ENCODE measurements at regions not wholly inside any gene's neighbourhood (a gene's known extent, or its start where the extent isn't known, plus 50 kb on each side); places are given as distances from the start of the nearest gene placed in this dataset.

DNA sequence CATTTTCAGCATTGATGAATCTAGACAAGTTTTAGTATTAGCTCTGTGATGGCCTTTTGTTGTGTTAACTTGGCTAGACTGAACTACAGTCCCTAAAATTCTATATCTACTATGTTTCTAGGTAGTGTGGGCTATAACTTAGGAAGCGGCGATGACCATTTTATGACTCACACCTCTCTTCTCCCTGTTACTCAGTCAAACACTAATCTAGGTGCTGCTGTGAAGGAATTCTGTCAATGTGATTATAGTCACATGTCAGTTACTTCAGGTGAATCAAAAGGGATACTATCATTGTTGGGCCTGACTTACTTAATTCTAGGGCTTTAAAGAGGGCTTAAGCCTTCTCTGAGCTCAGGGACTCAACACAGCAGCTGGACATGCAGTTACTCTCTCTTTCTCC, 691.5 kb upstream of the MAP3K7 start:
- TF ChIP-seq, protein P1, sequence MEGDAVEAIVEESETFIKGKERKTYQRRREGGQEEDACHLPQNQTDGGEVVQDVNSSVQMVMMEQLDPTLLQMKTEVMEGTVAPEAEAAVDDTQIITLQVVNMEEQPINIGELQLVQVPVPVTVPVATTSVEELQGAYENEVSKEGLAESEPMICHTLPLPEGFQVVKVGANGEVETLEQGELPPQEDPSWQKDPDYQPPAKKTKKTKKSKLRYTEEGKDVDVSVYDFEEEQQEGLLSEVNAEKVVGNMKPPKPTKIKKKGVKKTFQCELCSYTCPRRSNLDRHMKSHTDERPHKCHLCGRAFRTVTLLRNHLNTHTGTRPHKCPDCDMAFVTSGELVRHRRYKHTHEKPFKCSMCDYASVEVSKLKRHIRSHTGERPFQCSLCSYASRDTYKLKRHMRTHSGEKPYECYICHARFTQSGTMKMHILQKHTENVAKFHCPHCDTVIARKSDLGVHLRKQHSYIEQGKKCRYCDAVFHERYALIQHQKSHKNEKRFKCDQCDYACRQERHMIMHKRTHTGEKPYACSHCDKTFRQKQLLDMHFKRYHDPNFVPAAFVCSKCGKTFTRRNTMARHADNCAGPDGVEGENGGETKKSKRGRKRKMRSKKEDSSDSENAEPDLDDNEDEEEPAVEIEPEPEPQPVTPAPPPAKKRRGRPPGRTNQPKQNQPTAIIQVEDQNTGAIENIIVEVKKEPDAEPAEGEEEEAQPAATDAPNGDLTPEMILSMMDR (IDR thresholded peaks at IDR 0.05; ENCODE audit: control insufficient read depth, extremely low read depth, insufficient read depth), result no peak
- no peak for DNase-seq (ENCODE audit: low read depth)
- no peak overlapping the region for H3K4me3 ChIP-seq (ENCODE audit: low read depth, low read length)

- no peak overlapping the region for H3K4me3 ChIP-seq (ENCODE audit: low read depth, low read length)
- DNase-seq (ENCODE audit: low read depth), result peak; percentile 22
- TF ChIP-seq, protein P1 (IDR thresholded peaks at IDR 0.05; ENCODE audit: control insufficient read depth, extremely low read depth, insufficient read depth), result peak; percentile 49
These were observed 689.4 kb upstream of the MAP3K7 start for GRCh38 chr6:91276315-91276714.

GRCh38 chr6:91273729-91274128, 686.9 kb upstream of the MAP3K7 start:
- TF ChIP-seq, protein P1 (IDR thresholded peaks at IDR 0.05; ENCODE audit: control insufficient read depth, extremely low read depth, insufficient read depth), result no peak
- no peak for DNase-seq (ENCODE audit: low read depth)
- H3K4me3 ChIP-seq (ENCODE audit: low read depth, low read length), result no peak overlapping the region

- TF ChIP-seq, protein P1 (IDR thresholded peaks at IDR 0.05; ENCODE audit: control insufficient read depth, extremely low read depth, insufficient read depth), result no peak
- no peak overlapping the region for H3K4me3 ChIP-seq (ENCODE audit: low read depth, low read length)
- DNase-seq (ENCODE audit: low read depth), result no peak
These were observed 684.9 kb upstream of the MAP3K7 start for GRCh38 chr6:91271807-91272206.

DNA sequence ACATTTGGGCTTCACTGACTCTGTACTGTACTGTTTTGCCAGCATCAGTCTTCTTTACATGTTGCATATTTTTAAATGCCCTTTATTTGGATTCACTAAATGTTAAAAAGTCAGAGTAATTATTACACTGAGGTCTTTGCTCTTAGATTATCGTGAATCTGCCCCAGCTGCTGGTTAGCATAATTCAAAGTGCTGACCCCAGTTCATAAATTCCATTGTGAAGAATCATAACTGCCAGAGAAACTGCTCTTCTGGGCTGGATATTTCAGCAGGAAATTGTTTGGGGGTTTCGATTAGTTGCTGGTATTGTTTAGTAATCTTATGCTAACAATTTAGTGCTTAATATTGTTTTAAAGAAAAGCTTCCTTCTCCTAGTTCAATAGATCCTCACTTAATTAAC, 682.1 kb upstream of the MAP3K7 start:
- no peak for DNase-seq (ENCODE audit: low read depth)
- TF ChIP-seq, protein P1 (IDR thresholded peaks at IDR 0.05; ENCODE audit: control insufficient read depth, extremely low read depth, insufficient read depth), result no peak
- H3K4me3 ChIP-seq (ENCODE audit: low read depth, low read length), result no peak overlapping the region

- no peak overlapping the region for H3K4me3 ChIP-seq (ENCODE audit: low read depth, low read length)
- TF ChIP-seq, protein P1 (IDR thresholded peaks at IDR 0.05; ENCODE audit: control insufficient read depth, extremely low read depth, insufficient read depth), result no peak
- no peak for DNase-seq (ENCODE audit: low read depth)
These were observed 680.4 kb upstream of the MAP3K7 start for GRCh38 chr6:91267246-91267645.

- DNase-seq (ENCODE audit: low read depth), result no peak
- no peak overlapping the region for H3K4me3 ChIP-seq (ENCODE audit: low read depth, low read length)
- TF ChIP-seq, protein P1 (IDR thresholded peaks at IDR 0.05; ENCODE audit: control insufficient read depth, extremely low read depth, insufficient read depth), result no peak
These were observed 679.3 kb upstream of the MAP3K7 start for GRCh38 chr6:91266156-91266555.
